ENCODE measurements at regions not wholly inside any gene's neighbourhood (a gene's known extent, or its start where the extent isn't known, plus 50 kb on each side); places are given as distances from the start of the nearest gene placed in this dataset.
A peak's percentile ranks its signal among the peaks of the same experiment; 100 is the strongest.

GRCh38 chr10:2895594-2896196, 171.7 kb upstream of the PFKP start:
- TF ChIP-seq, protein P1, sequence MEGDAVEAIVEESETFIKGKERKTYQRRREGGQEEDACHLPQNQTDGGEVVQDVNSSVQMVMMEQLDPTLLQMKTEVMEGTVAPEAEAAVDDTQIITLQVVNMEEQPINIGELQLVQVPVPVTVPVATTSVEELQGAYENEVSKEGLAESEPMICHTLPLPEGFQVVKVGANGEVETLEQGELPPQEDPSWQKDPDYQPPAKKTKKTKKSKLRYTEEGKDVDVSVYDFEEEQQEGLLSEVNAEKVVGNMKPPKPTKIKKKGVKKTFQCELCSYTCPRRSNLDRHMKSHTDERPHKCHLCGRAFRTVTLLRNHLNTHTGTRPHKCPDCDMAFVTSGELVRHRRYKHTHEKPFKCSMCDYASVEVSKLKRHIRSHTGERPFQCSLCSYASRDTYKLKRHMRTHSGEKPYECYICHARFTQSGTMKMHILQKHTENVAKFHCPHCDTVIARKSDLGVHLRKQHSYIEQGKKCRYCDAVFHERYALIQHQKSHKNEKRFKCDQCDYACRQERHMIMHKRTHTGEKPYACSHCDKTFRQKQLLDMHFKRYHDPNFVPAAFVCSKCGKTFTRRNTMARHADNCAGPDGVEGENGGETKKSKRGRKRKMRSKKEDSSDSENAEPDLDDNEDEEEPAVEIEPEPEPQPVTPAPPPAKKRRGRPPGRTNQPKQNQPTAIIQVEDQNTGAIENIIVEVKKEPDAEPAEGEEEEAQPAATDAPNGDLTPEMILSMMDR (IDR thresholded peaks at IDR 0.05), result no peak
- Histone ChIP-seq H3K27ac (no peak overlapping the region), H3K4me3 (no peak overlapping the region), H3K27me3 (no peaks in the 10 kb centered on the region), H3K36me3 (no peaks in the 10 kb centered on the region), H3K4me1 (no peaks in the 10 kb centered on the region), H3K9me3 (no peaks in the 10 kb centered on the region)
- DNase-seq (peak in 1 of 4 donors; percentile 33), ATAC-seq (no peak)
- intact Hi-C loops (cut with DNase I), result no loop called here

- Histone ChIP-seq H3K27ac (no peak overlapping the region), H3K27me3 (no peaks in the 10 kb centered on the region), H3K36me3 (no peaks in the 10 kb centered on the region), H3K4me3 (no peak overlapping the region), H3K4me1 (no peaks in the 10 kb centered on the region), H3K9me3 (no peaks in the 10 kb centered on the region)
- no peak for ATAC-seq
- DNase-seq, result no peak
- intact Hi-C loops (cut with DNase I), result no loop called here
- TF ChIP-seq, protein P1 (IDR thresholded peaks at IDR 0.05), result no peak
Measured at GRCh38 chr10:2893991-2894390, 173.4 kb upstream of the PFKP start.

DNA sequence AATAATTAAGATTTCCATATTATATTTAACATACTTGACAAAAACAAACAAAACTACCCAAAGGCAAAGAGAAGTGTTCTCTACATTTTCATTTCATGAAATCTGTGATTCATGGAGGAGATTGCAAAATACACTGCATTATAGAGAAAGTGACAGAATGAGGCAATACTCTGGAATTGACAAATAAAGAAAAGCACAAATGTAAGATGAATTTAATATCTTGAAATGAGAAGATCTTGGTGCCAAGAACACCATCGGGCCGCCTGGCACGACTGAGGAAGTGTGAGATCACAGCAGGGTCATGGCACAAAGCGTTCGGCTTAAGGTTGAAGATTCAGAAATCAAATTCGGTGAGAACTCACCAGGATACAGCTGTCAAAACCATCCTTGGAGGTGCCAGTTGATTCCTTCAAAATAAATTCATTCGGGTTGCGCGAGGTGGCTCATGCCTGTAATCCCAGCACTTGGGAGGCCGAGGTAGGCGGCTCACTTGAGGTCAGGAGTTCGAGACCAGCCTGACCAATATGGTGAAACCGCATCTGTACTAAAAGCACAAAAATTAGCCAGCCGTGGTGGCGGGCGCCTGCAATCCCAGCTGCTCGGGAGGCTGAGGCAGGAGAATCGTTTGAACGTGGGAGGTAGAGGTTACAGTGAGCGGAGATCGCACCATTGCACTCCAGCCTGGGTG, 174.0 kb upstream of the PFKP start:
- H3K27ac ChIP-seq, result no peak overlapping the region
- DNase-seq (peak in 1 of 4 donors; percentile 14), ATAC-seq (no peak)
- intact Hi-C loops (cut with DNase I), result no loop called here
- TF ChIP-seq, protein P1 (IDR thresholded peaks at IDR 0.05), result no peak
- no peaks in the 10 kb centered on the region for H3K27me3 ChIP-seq
- H3K36me3 ChIP-seq, result no peaks in the 10 kb centered on the region
- H3K4me1 ChIP-seq, result no peaks in the 10 kb centered on the region
- H3K4me3 ChIP-seq, result no peak overlapping the region
- no peaks in the 10 kb centered on the region for H3K9me3 ChIP-seq

DNA sequence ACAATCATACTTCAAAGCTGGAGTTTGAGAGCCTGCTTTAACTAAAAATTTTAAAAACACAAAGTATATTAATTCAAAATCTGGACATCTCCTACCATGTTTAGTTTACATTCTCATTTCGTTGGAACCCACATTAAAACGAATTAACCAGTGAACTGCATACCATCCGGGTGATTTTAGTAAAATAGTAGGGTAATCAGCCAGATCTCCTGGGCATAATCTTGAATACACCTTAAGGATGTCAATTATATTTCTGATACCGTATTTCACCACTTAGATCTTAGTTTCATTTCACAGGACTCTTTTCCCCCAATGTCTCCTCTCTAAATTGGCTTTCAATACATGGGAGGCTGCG, 175.6 kb upstream of the PFKP start:
- Histone ChIP-seq H3K27me3 (no peaks in the 10 kb centered on the region), H3K4me3 (no peak overlapping the region), H3K9me3 (no peaks in the 10 kb centered on the region), H3K27ac (no peak overlapping the region), H3K36me3 (no peaks in the 10 kb centered on the region), H3K4me1 (no peaks in the 10 kb centered on the region)
- TF ChIP-seq, protein P1 (IDR thresholded peaks at IDR 0.05), result no peak
- ATAC-seq, result no peak
- no peak for DNase-seq
- intact Hi-C loops (cut with DNase I), result no loop called here

DNA sequence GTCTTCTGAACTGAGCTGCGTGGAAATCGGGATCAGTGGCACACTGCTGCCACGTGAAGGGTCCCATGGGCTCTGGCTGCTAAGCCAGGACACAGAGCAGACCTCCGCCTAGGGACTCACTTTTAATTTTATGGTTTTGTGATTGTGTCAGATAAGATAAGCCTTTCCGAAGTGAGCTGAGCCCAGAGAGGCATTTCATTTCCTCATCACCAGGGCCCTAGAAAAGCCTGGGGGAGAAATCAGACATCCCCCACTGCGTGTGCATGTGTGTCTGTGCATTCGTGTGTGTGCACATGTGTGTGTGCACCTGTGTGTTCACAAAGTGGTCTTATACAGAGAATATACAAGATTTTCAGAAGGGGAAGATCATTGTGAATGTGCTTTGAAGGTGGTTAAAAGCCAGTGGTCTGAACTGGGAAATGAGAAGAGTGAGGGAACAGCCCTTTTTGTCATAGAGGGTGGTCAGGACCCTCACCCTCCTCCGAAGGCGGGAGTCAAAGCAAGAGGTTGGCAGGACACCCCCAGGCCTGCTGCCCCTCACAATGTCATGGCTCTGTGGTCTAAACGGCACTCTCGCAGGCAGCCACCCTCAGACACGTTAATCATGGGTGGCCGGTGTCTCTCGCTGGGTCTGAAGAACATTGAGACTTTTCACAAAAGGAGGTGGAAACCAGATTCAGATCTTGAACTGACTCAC, 176.1 kb upstream of the PFKP start:
- H3K27me3 ChIP-seq, result no peaks in the 10 kb centered on the region
- ATAC-seq (no peak), DNase-seq (no peak)
- no peak overlapping the region for H3K4me3 ChIP-seq
- no peaks in the 10 kb centered on the region for H3K4me1 ChIP-seq
- intact Hi-C loops (cut with DNase I), result no loop called here
- no peaks in the 10 kb centered on the region for H3K36me3 ChIP-seq
- H3K9me3 ChIP-seq, result no peaks in the 10 kb centered on the region
- no peak overlapping the region for H3K27ac ChIP-seq
- TF ChIP-seq, protein P1 (IDR thresholded peaks at IDR 0.05), result no peak
